ENCODE measurements at regions not wholly inside any gene's neighbourhood (a gene's known extent, or its start where the extent isn't known, plus 50 kb on each side); places are given as distances from the start of the nearest gene placed in this dataset.

DNA sequence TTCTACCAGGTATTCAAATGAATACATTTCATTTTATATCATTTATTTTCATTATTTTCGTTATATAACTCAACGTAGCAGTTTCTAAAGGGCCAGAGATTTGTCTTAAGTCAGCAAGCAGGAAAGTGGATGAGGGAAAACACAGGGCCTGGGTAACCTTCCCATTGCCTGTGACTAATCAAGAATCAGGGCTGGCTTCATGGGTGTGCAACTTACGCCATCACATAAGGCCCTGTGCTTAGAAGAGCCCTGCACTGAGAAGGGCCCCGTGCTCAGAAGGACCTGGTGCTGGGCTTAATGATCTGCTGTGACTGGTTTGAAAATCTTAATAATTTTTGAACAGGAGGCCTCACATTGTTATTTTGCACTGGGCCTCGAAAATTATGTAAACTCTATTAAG, 65.4 kb upstream of the FAM9C start:
- no peak for DNase-seq
- intact Hi-C loops (cut with DNase I): no loop called here

GRCh38 chrX:13103914-13104274, 59.5 kb upstream of the FAM9C start:
- WGBS, 2 donors: 96 to 98% methylated on average over 2 of the region's 2 CpGs
- no peak for TF ChIP-seq CTCF (IDR thresholded peaks at IDR 0.05)
- no peak for TF ChIP-seq POLR2AphosphoS5 (IDR thresholded peaks at IDR 0.05)
- TF ChIP-seq POLR2A (IDR thresholded peaks at IDR 0.05): no peak
- TF ChIP-seq EP300 (IDR thresholded peaks at IDR 0.05): no peak

More for the DNA sequence above, 65.4 kb upstream of the FAM9C start:
- peaks cover 0 to 6% (median 0%) of the 10 kb centered on the region in 4 donors for H3K4me1 ChIP-seq
- TF ChIP-seq CTCF (IDR thresholded peaks at IDR 0.05): no peak
- TF ChIP-seq POLR2AphosphoS5 (IDR thresholded peaks at IDR 0.05): no peak
- TF ChIP-seq EP300 (IDR thresholded peaks at IDR 0.05): no peak
- TF ChIP-seq POLR2A (IDR thresholded peaks at IDR 0.05): no peak
- H3K9me3 ChIP-seq: no peaks in the 10 kb centered on the region
- H3K27me3 ChIP-seq: no peaks in the 10 kb centered on the region
- no peaks in the 10 kb centered on the region for H3K36me3 ChIP-seq
- 69 to 90% methylated on average over 5 of the region's 5 CpGs for whole genome bisulfite sequencing, 2 donors
- H3K27ac ChIP-seq: peak overlapping the region; percentile 27 to 72 (median 38)
- H3K4me3 ChIP-seq: no peak overlapping the region

DNA sequence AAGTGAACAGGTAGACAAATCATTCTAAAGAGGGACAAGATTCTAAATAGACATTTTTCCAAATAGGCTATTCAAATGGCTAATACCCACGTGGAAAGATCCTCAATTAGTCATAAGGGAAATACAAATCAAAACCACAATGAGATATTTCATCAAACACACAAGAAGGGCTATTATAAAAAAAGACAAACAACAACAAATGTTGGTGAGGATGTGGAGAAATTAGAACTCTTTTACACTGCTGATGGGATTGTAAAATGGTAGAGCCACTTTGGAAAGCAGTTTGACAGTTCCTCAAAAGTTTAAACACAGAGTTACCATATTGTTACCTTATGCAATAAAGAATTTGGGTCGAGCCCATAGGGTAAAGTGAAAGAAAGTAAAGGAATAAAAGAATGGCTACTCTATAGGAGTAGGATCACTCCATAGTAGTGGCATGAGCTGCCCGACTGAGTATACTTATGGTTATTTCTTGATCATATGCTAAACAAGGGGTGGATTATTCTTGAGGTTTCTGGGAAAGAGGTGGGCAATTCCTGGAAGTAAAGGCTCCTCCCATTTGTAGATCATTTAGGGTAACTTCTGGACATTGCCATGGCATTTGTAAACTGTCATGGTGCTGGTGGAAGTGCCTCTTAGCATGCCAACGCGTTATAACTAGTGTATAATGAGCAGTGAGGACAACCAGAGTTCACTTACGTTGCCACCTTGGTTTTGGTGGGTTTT, 58.9 kb upstream of the FAM9C start:
- no peak for DNase-seq
- Histone ChIP-seq H3K9me3 (no peaks in the 10 kb centered on the region), H3K27me3 (no peaks in the 10 kb centered on the region), H3K4me3 (no peak overlapping the region), H3K27ac (no peak overlapping the region), H3K36me3 (no peaks in the 10 kb centered on the region), H3K4me1 (no peaks in the 10 kb centered on the region)
- intact Hi-C loops (cut with DNase I): no loop called here
- WGBS, 2 donors: 89% methylated on average over 6 of the region's 6 CpGs
- TF ChIP-seq POLR2A (IDR thresholded peaks at IDR 0.05) (no peak), POLR2AphosphoS5 (IDR thresholded peaks at IDR 0.05) (no peak), CTCF (IDR thresholded peaks at IDR 0.05) (no peak), EP300 (IDR thresholded peaks at IDR 0.05) (no peak)

More at GRCh38 chrX:13103914-13104274, 59.5 kb upstream of the FAM9C start:
- Histone ChIP-seq H3K9me3 (no peaks in the 10 kb centered on the region), H3K4me3 (no peak overlapping the region), H3K27me3 (no peaks in the 10 kb centered on the region), H3K4me1 (no peaks in the 10 kb centered on the region), H3K36me3 (no peaks in the 10 kb centered on the region), H3K27ac (no peak overlapping the region)
- intact Hi-C loops (cut with DNase I): no loop called here
- no peak for DNase-seq

GRCh38 chrX:13102636-13103035, 58.2 kb upstream of the FAM9C start:
- H3K27me3 ChIP-seq: no peaks in the 10 kb centered on the region
- no peak for DNase-seq
- TF ChIP-seq CTCF (IDR thresholded peaks at IDR 0.05) (no peak), EP300 (IDR thresholded peaks at IDR 0.05) (no peak), POLR2AphosphoS5 (IDR thresholded peaks at IDR 0.05) (no peak), POLR2A (IDR thresholded peaks at IDR 0.05) (no peak)
- no peaks in the 10 kb centered on the region for H3K4me1 ChIP-seq
- H3K36me3 ChIP-seq: no peaks in the 10 kb centered on the region
- intact Hi-C loops (cut with DNase I): no loop called here
- H3K9me3 ChIP-seq: no peaks in the 10 kb centered on the region
- H3K27ac ChIP-seq: no peak overlapping the region
- no peak overlapping the region for H3K4me3 ChIP-seq
